ENCODE measurements at regions not wholly inside any gene's neighbourhood (a gene's known extent, or its start where the extent isn't known, plus 50 kb on each side); places are given as distances from the start of the nearest gene placed in this dataset.
"Not testable (repeated sequence)": the region's sequence is repeated elsewhere in the genome, so short reads cannot be mapped to it uniquely, and the experiment has no call there.

DNA sequence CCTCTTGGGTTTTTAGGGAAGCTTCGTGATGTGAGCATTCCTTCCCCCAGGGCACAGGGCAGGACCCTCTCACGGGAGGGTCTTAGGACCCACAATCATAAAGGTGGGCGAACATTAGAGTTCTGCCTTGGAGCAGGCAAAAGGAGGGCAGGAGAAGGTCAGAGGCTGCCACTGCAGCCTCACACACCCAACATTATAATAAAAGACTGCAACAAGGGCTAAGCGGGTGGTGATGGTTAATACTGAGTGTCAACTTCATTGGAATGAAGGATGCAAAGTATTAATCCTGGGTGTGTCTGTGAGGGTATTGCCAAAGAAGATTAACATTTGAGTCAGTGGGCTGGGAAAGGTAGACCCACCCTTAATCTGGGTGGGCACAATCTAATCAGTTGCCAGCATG lies 206.6 kb upstream of the C2CD4B start:
- not testable (repeated sequence) for DNase-seq (ENCODE audit: low read depth)

GRCh38 chr15:62377736-62378480 lies 212.8 kb upstream of the C2CD4B start:
- no peak for DNase-seq (ENCODE audit: low read depth)

DNA sequence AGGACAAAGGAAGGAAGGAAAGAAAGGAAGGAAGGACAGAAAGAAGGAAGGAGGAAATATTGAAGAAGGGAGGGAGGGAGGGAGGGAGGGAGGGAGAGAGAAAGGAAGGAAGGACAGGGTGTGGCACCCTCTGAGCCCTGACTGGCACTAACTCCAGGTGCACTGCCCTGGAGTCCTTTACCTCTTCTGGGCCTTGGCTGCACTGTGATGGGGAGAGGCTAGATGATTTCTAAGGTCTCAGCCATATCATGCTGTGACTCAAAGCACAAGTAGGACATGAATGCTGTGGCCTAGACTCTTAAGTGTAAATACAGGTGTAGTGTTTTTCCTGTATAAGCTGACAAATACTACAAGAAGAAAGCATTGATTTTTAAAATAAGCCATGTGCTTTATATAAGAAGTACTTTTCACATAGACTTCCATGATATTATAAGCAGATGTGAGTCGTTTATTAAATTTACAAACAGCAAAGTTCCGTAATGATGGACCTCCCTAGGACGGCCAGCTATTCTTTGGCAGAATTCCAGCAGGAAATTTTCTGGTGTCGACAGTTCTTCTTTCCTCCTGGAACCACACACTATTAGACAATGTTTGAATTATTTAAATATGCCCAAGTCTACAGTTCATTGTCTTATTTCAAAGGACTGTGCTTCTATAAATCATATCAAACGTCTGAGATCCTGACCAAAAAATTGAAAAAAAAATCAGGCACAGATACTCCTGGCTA lies 213.8 kb upstream of the C2CD4B start:
- DNase-seq (ENCODE audit: low read depth), result no peak

DNA sequence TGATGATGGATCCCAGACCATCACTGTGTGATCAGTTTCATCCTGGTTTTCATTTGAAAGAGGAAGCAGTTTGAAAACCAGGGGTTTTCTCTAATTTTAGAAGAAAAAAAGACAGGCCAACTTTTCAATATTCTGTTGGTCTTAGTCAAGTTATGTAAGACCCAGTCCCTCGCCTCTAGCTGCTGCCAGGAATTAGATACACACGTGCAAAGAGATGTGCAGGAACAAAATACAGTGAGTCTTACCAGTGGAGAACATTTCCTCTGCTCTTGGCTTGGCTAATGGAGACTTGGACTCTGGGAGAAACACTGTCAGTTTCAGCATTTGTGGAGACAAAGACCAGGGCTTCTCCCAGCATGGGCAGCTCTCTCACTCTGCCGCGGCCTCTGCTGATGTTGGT lies 214.9 kb upstream of the C2CD4B start:
- no peak for DNase-seq (ENCODE audit: low read depth)

- no peak for DNase-seq (ENCODE audit: low read depth)
Observed at GRCh38 chr15:62382046-62382445, 217.0 kb upstream of the C2CD4B start.

GRCh38 chr15:62389885-62390790 lies 225.1 kb upstream of the C2CD4B start, which contains the start of gene TLN2:
TLN2 (plus strand) TSS chr15:62390550.
- DNase-seq (ENCODE audit: low read depth), result peak; percentile 31

- peak; percentile 2 for DNase-seq (ENCODE audit: low read depth)
Observed at GRCh38 chr15:62390791-62391640, 225.9 kb upstream of the C2CD4B start.

DNA sequence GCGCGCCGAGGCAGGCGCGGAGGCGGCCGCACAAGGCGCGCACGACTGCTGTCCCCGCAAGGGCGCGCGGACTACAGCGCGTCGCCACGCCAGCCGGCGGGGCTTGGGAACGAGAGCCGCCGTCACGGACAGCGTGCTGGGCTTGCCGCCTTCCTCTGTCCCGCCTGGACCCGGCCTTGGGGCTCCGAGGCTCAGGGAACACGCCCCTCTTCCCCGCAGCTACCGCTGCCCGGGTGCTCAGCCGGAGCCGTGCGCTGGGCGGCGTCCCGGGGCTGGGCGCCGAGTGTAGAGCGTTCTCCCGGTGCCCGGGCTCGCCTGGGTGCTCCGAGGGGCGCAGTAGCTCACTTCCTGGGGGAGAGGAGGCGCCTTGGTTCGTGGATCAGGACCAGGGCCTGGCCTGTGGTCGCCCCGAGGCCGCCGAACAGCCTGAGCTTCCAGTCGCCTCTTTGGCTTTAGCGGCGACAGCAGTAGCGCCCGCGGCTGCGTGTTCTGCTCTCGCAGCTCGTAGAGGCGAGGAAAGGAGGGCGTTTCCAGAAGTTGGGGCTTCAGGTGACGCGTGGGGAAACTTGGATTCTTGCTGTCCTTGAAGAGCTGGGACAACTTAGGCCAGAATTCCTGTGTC lies 226.7 kb upstream of the C2CD4B start:
- DNase-seq (ENCODE audit: low read depth), result no peak

- DNase-seq (ENCODE audit: low read depth), result no peak
Observed at GRCh38 chr15:62392376-62392775, 227.3 kb upstream of the C2CD4B start.

- no peak for DNase-seq (ENCODE audit: low read depth)
Observed at GRCh38 chr15:62393196-62393595, 228.1 kb upstream of the C2CD4B start.

- no peak for DNase-seq (ENCODE audit: low read depth)
Observed at GRCh38 chr15:62394079-62394478, 229.0 kb upstream of the C2CD4B start.

- no peak for DNase-seq (ENCODE audit: low read depth)
Observed at GRCh38 chr15:62400778-62401177, 235.7 kb upstream of the C2CD4B start.

DNA sequence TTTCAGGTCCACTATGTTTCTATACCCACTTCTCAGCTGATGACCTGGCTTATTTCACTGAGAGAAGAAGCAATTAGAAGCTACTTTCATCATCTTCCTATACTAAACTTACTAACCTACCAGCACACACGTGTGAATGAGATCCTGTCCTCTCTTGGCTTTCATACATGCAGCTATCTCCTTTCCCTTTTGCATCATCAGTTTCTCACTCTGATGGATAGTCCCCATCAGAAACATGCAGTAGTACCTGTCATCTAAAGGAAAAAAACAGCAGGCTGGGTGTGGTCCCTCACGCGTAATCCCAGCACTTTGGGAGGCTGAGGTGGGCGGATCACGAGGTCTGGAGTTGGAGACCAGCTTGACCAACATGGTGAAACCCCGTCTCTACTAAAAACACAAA lies 237.6 kb upstream of the C2CD4B start:
- DNase-seq (ENCODE audit: low read depth), result no peak

- no peak for DNase-seq (ENCODE audit: low read depth)
Observed at GRCh38 chr15:62403164-62403809, 238.2 kb upstream of the C2CD4B start.

GRCh38 chr15:62404194-62404985 lies 239.3 kb upstream of the C2CD4B start:
- no peak for DNase-seq (ENCODE audit: low read depth)

- no peak for DNase-seq (ENCODE audit: low read depth)
Observed at GRCh38 chr15:62406305-62406891, 241.3 kb upstream of the C2CD4B start.

- no peak for DNase-seq (ENCODE audit: low read depth)
Observed at GRCh38 chr15:62407216-62407615, 242.1 kb upstream of the C2CD4B start.

DNA sequence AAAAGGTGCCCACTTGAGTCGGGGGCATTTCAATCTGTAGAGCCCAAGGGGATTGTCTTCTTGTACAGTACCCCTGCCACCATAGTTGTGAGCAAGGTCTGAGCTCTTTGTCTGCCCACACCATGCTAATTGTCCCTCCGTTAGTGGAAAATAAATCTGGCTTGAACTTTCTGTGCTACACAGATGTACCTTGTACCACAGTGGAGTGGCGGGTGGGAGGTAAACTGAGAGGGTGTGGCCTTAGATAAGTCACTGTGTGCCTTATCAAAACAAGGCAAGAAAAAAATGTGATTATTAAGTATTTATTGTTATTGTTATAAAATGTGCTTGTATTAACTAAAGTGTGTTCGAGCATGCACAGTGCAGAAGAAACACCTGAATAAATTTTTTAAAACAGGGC lies 242.9 kb upstream of the C2CD4B start:
- no peak for DNase-seq (ENCODE audit: low read depth)

DNA sequence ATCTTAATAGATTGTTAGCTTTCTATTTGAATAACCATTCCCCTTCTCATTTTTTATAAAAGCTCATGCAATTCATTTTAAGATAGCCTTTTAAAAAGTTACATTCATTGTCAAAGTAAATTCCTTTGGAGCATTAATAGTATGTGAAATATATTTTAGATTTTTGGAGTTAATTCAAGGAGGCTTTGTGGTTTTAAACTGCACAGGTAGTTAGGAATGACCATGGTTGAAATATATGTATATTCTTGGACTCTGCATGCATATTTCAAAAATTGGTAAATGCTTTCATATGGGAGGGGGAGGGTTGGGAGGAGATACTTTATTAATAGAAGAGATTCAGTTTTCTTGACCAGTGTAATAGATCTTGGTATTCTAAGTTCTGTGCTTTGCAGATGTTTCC lies 244.4 kb upstream of the C2CD4B start:
- DNase-seq (ENCODE audit: low read depth), result no peak

Measured in activated T-cell treated with anti-CD3 and anti-CD28 coated beads for 1 hour (primary cell).